ENCODE measurements at regions not wholly inside any gene's neighbourhood (a gene's known extent, or its start where the extent isn't known, plus 50 kb on each side); places are given as distances from the start of the nearest gene placed in this dataset. TPM values are rescaled to one million over a fixed set of nuclear protein-coding genes. Genes with fewer than 3 reads are reported as not detected.

GRCh38 chrX:45258731-45259402, 58.2 kb upstream of the DIPK2B start (continued):
- TF ChIP-seq RFX7 (CRISPR knock-in tag; IDR thresholded peaks at IDR 0.05) (no peak), SRSF1 (IDR thresholded peaks at IDR 0.05; ENCODE audit: low read depth, low read length) (no peak)

MicroRNAs encoded in the stretch of these regions (microRNA counts, 767-probe panel; counts per million panel counts)
- microRNA hsa-miR-221-3p (3,787 counts per million, percentile 79 among the panel's probes with 10 or more counts), microRNA hsa-miR-222-3p (3,173 counts per million, percentile 70 among the panel's probes with 10 or more counts)

Small RNAs in the stretch of these regions (microRNA-seq; reads per million reads assigned to microRNA genes)
- gene MIR221 (ENCODE audit: borderline microRNAs expressed) = 203 reads per million, percentile 85 among the genes with 10 or more reads in this experiment
- 83.0 reads per million, percentile 78 among the genes with 10 or more reads in this experiment for gene MIR222 (ENCODE audit: borderline microRNAs expressed)

Small RNAs in the stretch of these regions (small RNA-seq; reads per million reads assigned to genes)
- gene MIR221 = 74.6 reads per million, percentile 98 among the genes with 10 or more reads in this experiment
- 113 reads per million, percentile 99 among the genes with 10 or more reads in this experiment for gene MIR222
- not detected for gene RF00017
- gene RF00591 = not detected
